ENCODE measurements at regions not wholly inside any gene's neighbourhood (a gene's known extent, or its start where the extent isn't known, plus 50 kb on each side); places are given as distances from the start of the nearest gene placed in this dataset.

- TF ChIP-seq CTCF (IDR thresholded peaks at IDR 0.05; ENCODE audit: low read depth, low read length, missing input control) (no peak), YY1 (IDR thresholded peaks at IDR 0.05) (no peak), ATF3 (IDR thresholded peaks at IDR 0.05) (no peak), NR2F2 (IDR thresholded peaks at IDR 0.05) (peak; percentile 21), GABPA (IDR thresholded peaks at IDR 0.05 in 1 of 2, conservative IDR thresholded peaks at IDR 0.05 in 1 of 2) (no peak)
- Histone ChIP-seq H3K36me3 (ENCODE audit: control insufficient read depth in 4 of 4, insufficient read depth in 3 of 4, low read depth in 1 of 4, low read length in 3 of 4) (peaks cover 0 to 24% (median 7%) of the 10 kb centered on the region in 4 donors), H3K4me1 (ENCODE audit: control insufficient read depth in 4 of 4, insufficient read depth in 4 of 4, low read length in 3 of 4) (no peaks in the 10 kb centered on the region), H3K27me3 (ENCODE audit: control insufficient read depth in 4 of 4, insufficient read depth in 4 of 4, low read length in 3 of 4) (no peaks in the 10 kb centered on the region), H3K9me3 (ENCODE audit: control insufficient read depth in 4 of 4, low read length in 3 of 4) (no peaks in the 10 kb centered on the region), H3K4me3 (ENCODE audit: low read depth in 1 of 3, low read length in 3 of 3) (no peak overlapping the region), H3K9ac (ENCODE audit: low read depth in 1 of 2, low read length in 2 of 2) (no peak overlapping the region), H3K27ac (ENCODE audit: low read depth in 1 of 2, low read length in 2 of 2) (no peak overlapping the region)
- WGBS, result 73% methylated on average over 6 of the region's 6 CpGs
- no peak for DNase-seq (ENCODE audit: low spot score)
Observed at GRCh38 chr12:104855599-104855998, 102.5 kb downstream of the SLC41A2 start.

GRCh38 chr12:104852896-104853295 is 105.2 kb downstream of the SLC41A2 start:
- 96% methylated on average over 2 of the region's 2 CpGs for WGBS
- H3K27ac ChIP-seq (ENCODE audit: low read depth in 1 of 2, low read length in 2 of 2), result no peak overlapping the region
- DNase-seq (ENCODE audit: low spot score), result no peak
- no peaks in the 10 kb centered on the region for H3K4me1 ChIP-seq (ENCODE audit: control insufficient read depth in 4 of 4, insufficient read depth in 4 of 4, low read length in 3 of 4)
- no peak overlapping the region for H3K9ac ChIP-seq (ENCODE audit: low read depth in 1 of 2, low read length in 2 of 2)
- H3K4me3 ChIP-seq (ENCODE audit: low read depth in 1 of 3, low read length in 3 of 3), result no peak overlapping the region
- H3K9me3 ChIP-seq (ENCODE audit: control insufficient read depth in 4 of 4, low read length in 3 of 4), result no peaks in the 10 kb centered on the region
- H3K27me3 ChIP-seq (ENCODE audit: control insufficient read depth in 4 of 4, insufficient read depth in 4 of 4, low read length in 3 of 4), result no peaks in the 10 kb centered on the region
- peaks cover 0 to 23% (median 7%) of the 10 kb centered on the region in 4 donors for H3K36me3 ChIP-seq (ENCODE audit: control insufficient read depth in 4 of 4, insufficient read depth in 3 of 4, low read depth in 1 of 4, low read length in 3 of 4)
- TF ChIP-seq ZBTB33 (IDR thresholded peaks at IDR 0.05) (no peak), HNF4G (IDR thresholded peaks at IDR 0.05) (no peak), JUND (IDR thresholded peaks at IDR 0.05) (no peak)

GRCh38 chr12:104852102-104852501 is 106.0 kb downstream of the SLC41A2 start:
- no peak overlapping the region for H3K27ac ChIP-seq (ENCODE audit: low read depth in 1 of 2, low read length in 2 of 2)
- H3K9me3 ChIP-seq (ENCODE audit: control insufficient read depth in 4 of 4, low read length in 3 of 4), result no peaks in the 10 kb centered on the region
- no peak overlapping the region for H3K9ac ChIP-seq (ENCODE audit: low read depth in 1 of 2, low read length in 2 of 2)
- H3K4me3 ChIP-seq (ENCODE audit: low read depth in 1 of 3, low read length in 3 of 3), result no peak overlapping the region
- H3K4me1 ChIP-seq (ENCODE audit: control insufficient read depth in 4 of 4, insufficient read depth in 4 of 4, low read length in 3 of 4), result no peaks in the 10 kb centered on the region
- peaks cover 0 to 23% (median 7%) of the 10 kb centered on the region in 4 donors for H3K36me3 ChIP-seq (ENCODE audit: control insufficient read depth in 4 of 4, insufficient read depth in 3 of 4, low read depth in 1 of 4, low read length in 3 of 4)
- no peaks in the 10 kb centered on the region for H3K27me3 ChIP-seq (ENCODE audit: control insufficient read depth in 4 of 4, insufficient read depth in 4 of 4, low read length in 3 of 4)
- no peak for DNase-seq (ENCODE audit: low spot score)
- WGBS, result 88% methylated on average over 2 of the region's 2 CpGs
- no peak for TF ChIP-seq RXRA (IDR thresholded peaks at IDR 0.05)
- TF ChIP-seq ATF3 (IDR thresholded peaks at IDR 0.05), result no peak
- TF ChIP-seq HNF4A (conservative IDR thresholded peaks at IDR 0.05), result no peak
- TF ChIP-seq GABPA (IDR thresholded peaks at IDR 0.05 in 1 of 2, conservative IDR thresholded peaks at IDR 0.05 in 1 of 2), result no peak
- TF ChIP-seq MAX (IDR thresholded peaks at IDR 0.05), result no peak
- TF ChIP-seq REST (IDR thresholded peaks at IDR 0.05), result no peak
- no peak for TF ChIP-seq SP1 (IDR thresholded peaks at IDR 0.05)
- no peak for TF ChIP-seq HNF4G (IDR thresholded peaks at IDR 0.05)
- TF ChIP-seq FOXA2 (IDR thresholded peaks at IDR 0.05), result no peak
- TF ChIP-seq CTCF (IDR thresholded peaks at IDR 0.05; ENCODE audit: low read depth, low read length, missing input control), result no peak
- no peak for TF ChIP-seq ZBTB33 (IDR thresholded peaks at IDR 0.05)
- no peak for TF ChIP-seq NR2F2 (IDR thresholded peaks at IDR 0.05)
- TF ChIP-seq JUND (IDR thresholded peaks at IDR 0.05), result no peak

All from liver (tissue), 8 donors.